ENCODE measurements at regions not wholly inside any gene's neighbourhood (a gene's known extent, or its start where the extent isn't known, plus 50 kb on each side); places are given as distances from the start of the nearest gene placed in this dataset.

- Histone ChIP-seq H3K27me3 (ENCODE audit: control insufficient read depth, insufficient read depth, low read length) (no peaks in the 10 kb centered on the region), H3K4me3 (ENCODE audit: low read depth, low read length) (no peak overlapping the region), H3K9me3 (ENCODE audit: control insufficient read depth in 2 of 2, low read length in 2 of 2) (no peaks in the 10 kb centered on the region), H3K36me3 (ENCODE audit: control insufficient read depth, insufficient read depth, low read length) (no peaks in the 10 kb centered on the region), H3K4me1 (ENCODE audit: control insufficient read depth, insufficient read depth, low read length, poor library complexity, severe bottlenecking) (no peaks in the 10 kb centered on the region), H3K27ac (ENCODE audit: insufficient read depth, low read length, poor library complexity, severe bottlenecking) (no peak overlapping the region)
- Mint-ChIP-seq H3K36me3 (no peaks in the 10 kb centered on the region), H3K27me3 (no peaks in the 10 kb centered on the region), H3K27ac (no peak overlapping the region), H3K9me3 (peaks cover 0 to 2% (median 0%) of the 10 kb centered on the region in 7 donors), H3K4me3 (no peak overlapping the region), H3K4me1 (peaks cover 0 to 5% (median 2%) of the 10 kb centered on the region in 4 donors)
- ATAC-seq (ENCODE audit: low read depth in 2 of 2), result no peak
- no peak for DNase-seq
These were observed 288.7 kb upstream of the NRIP1 start for GRCh38 chr21:15353546-15353945.

- H3K27me3 Mint-ChIP-seq, result no peaks in the 10 kb centered on the region
- no peak overlapping the region for H3K27ac Mint-ChIP-seq
- H3K4me1 Mint-ChIP-seq, result peaks cover 0 to 5% (median 2%) of the 10 kb centered on the region in 4 donors
- H3K36me3 ChIP-seq (ENCODE audit: control insufficient read depth, insufficient read depth, low read length), result no peaks in the 10 kb centered on the region
- ATAC-seq (ENCODE audit: low read depth in 2 of 2), result no peak
- H3K4me1 ChIP-seq (ENCODE audit: control insufficient read depth, insufficient read depth, low read length, poor library complexity, severe bottlenecking), result no peaks in the 10 kb centered on the region
- peaks cover 0 to 2% (median 0%) of the 10 kb centered on the region in 7 donors for H3K9me3 Mint-ChIP-seq
- H3K27me3 ChIP-seq (ENCODE audit: control insufficient read depth, insufficient read depth, low read length), result no peaks in the 10 kb centered on the region
- no peak overlapping the region for H3K4me3 Mint-ChIP-seq
- no peak overlapping the region for H3K4me3 ChIP-seq (ENCODE audit: low read depth, low read length)
- H3K27ac ChIP-seq (ENCODE audit: insufficient read depth, low read length, poor library complexity, severe bottlenecking), result no peak overlapping the region
- DNase-seq, result no peak
- no peaks in the 10 kb centered on the region for H3K9me3 ChIP-seq (ENCODE audit: control insufficient read depth in 2 of 2, low read length in 2 of 2)
- no peaks in the 10 kb centered on the region for H3K36me3 Mint-ChIP-seq
These were observed 289.7 kb upstream of the NRIP1 start for GRCh38 chr21:15354516-15354915.

- Mint-ChIP-seq H3K27ac (peak overlapping the region in 1 of 3 donors; percentile 2), H3K36me3 (no peaks in the 10 kb centered on the region), H3K4me3 (no peak overlapping the region), H3K27me3 (no peaks in the 10 kb centered on the region), H3K4me1 (peaks cover 0 to 5% (median 2%) of the 10 kb centered on the region in 4 donors), H3K9me3 (peaks cover 0 to 2% (median 0%) of the 10 kb centered on the region in 7 donors)
- H3K27me3 ChIP-seq (ENCODE audit: control insufficient read depth, insufficient read depth, low read length), result no peaks in the 10 kb centered on the region
- H3K4me1 ChIP-seq (ENCODE audit: control insufficient read depth, insufficient read depth, low read length, poor library complexity, severe bottlenecking), result no peaks in the 10 kb centered on the region
- no peaks in the 10 kb centered on the region for H3K36me3 ChIP-seq (ENCODE audit: control insufficient read depth, insufficient read depth, low read length)
- DNase-seq (no peak), ATAC-seq (ENCODE audit: low read depth in 2 of 2) (no peak)
- H3K9me3 ChIP-seq (ENCODE audit: control insufficient read depth in 2 of 2, low read length in 2 of 2), result no peaks in the 10 kb centered on the region
- no peak overlapping the region for H3K4me3 ChIP-seq (ENCODE audit: low read depth, low read length)
- H3K27ac ChIP-seq (ENCODE audit: insufficient read depth, low read length, poor library complexity, severe bottlenecking), result no peak overlapping the region
These were observed 290.3 kb upstream of the NRIP1 start for GRCh38 chr21:15355066-15355465.

- H3K4me1 ChIP-seq (ENCODE audit: control insufficient read depth, insufficient read depth, low read length, poor library complexity, severe bottlenecking), result no peaks in the 10 kb centered on the region
- H3K4me3 Mint-ChIP-seq, result no peak overlapping the region
- H3K27me3 Mint-ChIP-seq, result no peaks in the 10 kb centered on the region
- H3K36me3 ChIP-seq (ENCODE audit: control insufficient read depth, insufficient read depth, low read length), result no peaks in the 10 kb centered on the region
- H3K27ac Mint-ChIP-seq, result no peak overlapping the region
- ATAC-seq (ENCODE audit: low read depth in 2 of 2), result no peak
- H3K9me3 ChIP-seq (ENCODE audit: control insufficient read depth in 2 of 2, low read length in 2 of 2), result no peaks in the 10 kb centered on the region
- H3K4me1 Mint-ChIP-seq, result peaks cover 0 to 5% (median 2%) of the 10 kb centered on the region in 4 donors
- no peaks in the 10 kb centered on the region for H3K27me3 ChIP-seq (ENCODE audit: control insufficient read depth, insufficient read depth, low read length)
- no peak for DNase-seq
- no peak overlapping the region for H3K27ac ChIP-seq (ENCODE audit: insufficient read depth, low read length, poor library complexity, severe bottlenecking)
- peaks cover 0 to 1% (median 0%) of the 10 kb centered on the region in 7 donors for H3K9me3 Mint-ChIP-seq
- no peak overlapping the region for H3K4me3 ChIP-seq (ENCODE audit: low read depth, low read length)
- no peaks in the 10 kb centered on the region for H3K36me3 Mint-ChIP-seq
These were observed 294.5 kb upstream of the NRIP1 start for GRCh38 chr21:15359251-15359650.

- H3K27me3 Mint-ChIP-seq, result no peaks in the 10 kb centered on the region
- H3K4me3 Mint-ChIP-seq, result no peak overlapping the region
- no peaks in the 10 kb centered on the region for H3K4me1 Mint-ChIP-seq
- H3K27me3 ChIP-seq (ENCODE audit: control insufficient read depth, insufficient read depth, low read length), result no peaks in the 10 kb centered on the region
- no peak overlapping the region for H3K4me3 ChIP-seq (ENCODE audit: low read depth, low read length)
- H3K27ac Mint-ChIP-seq, result no peak overlapping the region
- no peak for DNase-seq
- H3K4me1 ChIP-seq (ENCODE audit: control insufficient read depth, insufficient read depth, low read length, poor library complexity, severe bottlenecking), result no peaks in the 10 kb centered on the region
- H3K36me3 Mint-ChIP-seq, result no peaks in the 10 kb centered on the region
- H3K36me3 ChIP-seq (ENCODE audit: control insufficient read depth, insufficient read depth, low read length), result no peaks in the 10 kb centered on the region
- H3K9me3 ChIP-seq (ENCODE audit: control insufficient read depth in 2 of 2, low read length in 2 of 2), result peaks cover 0 to 8% of the 10 kb centered on the region in 2 experiments
- H3K27ac ChIP-seq (ENCODE audit: insufficient read depth, low read length, poor library complexity, severe bottlenecking), result no peak overlapping the region
- H3K9me3 Mint-ChIP-seq, result peaks cover 0 to 18% (median 5%) of the 10 kb centered on the region in 7 donors
- ATAC-seq (ENCODE audit: low read depth in 2 of 2), result no peak
These were observed 297.7 kb upstream of the NRIP1 start for GRCh38 chr21:15362458-15362857.

- no peak overlapping the region for H3K4me3 ChIP-seq (ENCODE audit: low read depth, low read length)
- H3K4me1 Mint-ChIP-seq, result no peaks in the 10 kb centered on the region
- H3K27me3 ChIP-seq (ENCODE audit: control insufficient read depth, insufficient read depth, low read length), result no peaks in the 10 kb centered on the region
- H3K9me3 ChIP-seq (ENCODE audit: control insufficient read depth in 2 of 2, low read length in 2 of 2), result peaks cover 0 to 8% of the 10 kb centered on the region in 2 experiments
- ATAC-seq (ENCODE audit: low read depth in 2 of 2) (no peak), DNase-seq (no peak)
- no peaks in the 10 kb centered on the region for H3K36me3 ChIP-seq (ENCODE audit: control insufficient read depth, insufficient read depth, low read length)
- no peaks in the 10 kb centered on the region for H3K4me1 ChIP-seq (ENCODE audit: control insufficient read depth, insufficient read depth, low read length, poor library complexity, severe bottlenecking)
- H3K27ac ChIP-seq (ENCODE audit: insufficient read depth, low read length, poor library complexity, severe bottlenecking), result no peak overlapping the region
- no peak overlapping the region for H3K27ac Mint-ChIP-seq
- no peak overlapping the region for H3K4me3 Mint-ChIP-seq
- H3K27me3 Mint-ChIP-seq, result no peaks in the 10 kb centered on the region
- H3K9me3 Mint-ChIP-seq, result peaks cover 0 to 18% (median 5%) of the 10 kb centered on the region in 7 donors
- H3K36me3 Mint-ChIP-seq, result no peaks in the 10 kb centered on the region
These were observed 299.1 kb upstream of the NRIP1 start for GRCh38 chr21:15363921-15364320.

- H3K36me3 ChIP-seq (ENCODE audit: control insufficient read depth, insufficient read depth, low read length), result no peaks in the 10 kb centered on the region
- no peak overlapping the region for H3K4me3 ChIP-seq (ENCODE audit: low read depth, low read length)
- Mint-ChIP-seq H3K27me3 (no peaks in the 10 kb centered on the region), H3K4me3 (no peak overlapping the region), H3K27ac (no peak overlapping the region), H3K36me3 (no peaks in the 10 kb centered on the region), H3K4me1 (no peaks in the 10 kb centered on the region), H3K9me3 (peaks cover 0 to 18% (median 5%) of the 10 kb centered on the region in 7 donors)
- ATAC-seq (ENCODE audit: low read depth in 2 of 2) (no peak), DNase-seq (no peak)
- no peak overlapping the region for H3K27ac ChIP-seq (ENCODE audit: insufficient read depth, low read length, poor library complexity, severe bottlenecking)
- H3K4me1 ChIP-seq (ENCODE audit: control insufficient read depth, insufficient read depth, low read length, poor library complexity, severe bottlenecking), result no peaks in the 10 kb centered on the region
- H3K27me3 ChIP-seq (ENCODE audit: control insufficient read depth, insufficient read depth, low read length), result no peaks in the 10 kb centered on the region
- H3K9me3 ChIP-seq (ENCODE audit: control insufficient read depth in 2 of 2, low read length in 2 of 2), result peaks cover 0 to 8% of the 10 kb centered on the region in 2 experiments
These were observed 301.1 kb upstream of the NRIP1 start for GRCh38 chr21:15365751-15366392.

- Histone ChIP-seq H3K27me3 (ENCODE audit: control insufficient read depth, insufficient read depth, low read length) (no peaks in the 10 kb centered on the region), H3K4me3 (ENCODE audit: low read depth, low read length) (no peak overlapping the region), H3K9me3 (ENCODE audit: control insufficient read depth in 2 of 2, low read length in 2 of 2) (peaks cover 0 to 8% of the 10 kb centered on the region in 2 experiments), H3K27ac (ENCODE audit: insufficient read depth, low read length, poor library complexity, severe bottlenecking) (no peak overlapping the region), H3K36me3 (ENCODE audit: control insufficient read depth, insufficient read depth, low read length) (no peaks in the 10 kb centered on the region), H3K4me1 (ENCODE audit: control insufficient read depth, insufficient read depth, low read length, poor library complexity, severe bottlenecking) (no peaks in the 10 kb centered on the region)
- H3K36me3 Mint-ChIP-seq, result no peaks in the 10 kb centered on the region
- peaks cover 0 to 18% (median 5%) of the 10 kb centered on the region in 7 donors for H3K9me3 Mint-ChIP-seq
- no peak overlapping the region for H3K4me3 Mint-ChIP-seq
- no peaks in the 10 kb centered on the region for H3K4me1 Mint-ChIP-seq
- no peak for ATAC-seq (ENCODE audit: low read depth in 2 of 2)
- DNase-seq, result no peak
- no peak overlapping the region for H3K27ac Mint-ChIP-seq
- no peaks in the 10 kb centered on the region for H3K27me3 Mint-ChIP-seq
These were observed 301.8 kb upstream of the NRIP1 start for GRCh38 chr21:15366555-15366954.

All from CD4-positive, CD25-positive, alpha-beta regulatory T cell (primary cell).